Colon (tissue), 2 donors: ENCODE measurements at regions not wholly inside any gene's neighbourhood (a gene's known extent, or its start where the extent isn't known, plus 50 kb on each side); places are given as distances from the start of the nearest gene placed in this dataset.

Experiments
- FAIRE-seq: peaks from 2 replicates; lab custom pipeline; 2012; peaks lifted over from hg19 to GRCh38; lab: Jason Lieb, UNC
- donor health status: control.
- donor health status: control.

DNA sequence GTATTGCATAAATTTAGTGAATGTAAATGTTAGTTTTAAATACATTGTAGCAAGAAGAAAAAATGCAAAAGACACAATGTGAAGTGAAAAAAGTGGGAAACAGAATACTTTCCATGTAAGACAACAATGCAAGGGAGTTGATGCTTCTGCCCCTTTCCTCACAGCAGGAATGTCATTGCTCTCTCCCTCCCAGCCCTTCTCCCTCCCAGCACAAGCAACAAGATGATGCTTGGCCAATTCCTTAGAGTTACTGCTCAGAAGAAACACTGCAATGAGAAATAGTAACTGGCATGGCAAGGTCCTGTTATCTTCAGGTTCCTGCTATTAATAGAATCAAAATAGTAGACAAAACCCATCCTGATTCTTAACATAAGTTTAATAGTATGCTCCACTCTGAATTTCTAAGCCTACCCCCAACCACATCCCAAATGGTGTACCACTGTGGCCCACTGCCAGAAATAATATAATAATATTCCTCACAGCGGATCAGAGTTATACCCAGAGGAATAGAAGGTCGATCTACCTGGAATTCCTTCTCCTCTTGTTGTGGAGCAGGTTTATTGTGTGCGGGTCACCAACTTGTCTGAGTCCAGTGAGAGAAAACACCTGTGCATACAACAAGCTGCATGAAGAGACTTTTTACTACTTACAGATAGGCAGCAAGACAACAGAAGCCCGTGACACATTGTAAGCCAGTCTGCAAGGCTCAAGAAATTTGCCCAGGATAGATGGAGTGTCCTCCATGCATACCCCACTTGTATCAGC, 69.8 kb upstream of the SLC7A11 start:
- no peak for FAIRE-seq

DNA sequence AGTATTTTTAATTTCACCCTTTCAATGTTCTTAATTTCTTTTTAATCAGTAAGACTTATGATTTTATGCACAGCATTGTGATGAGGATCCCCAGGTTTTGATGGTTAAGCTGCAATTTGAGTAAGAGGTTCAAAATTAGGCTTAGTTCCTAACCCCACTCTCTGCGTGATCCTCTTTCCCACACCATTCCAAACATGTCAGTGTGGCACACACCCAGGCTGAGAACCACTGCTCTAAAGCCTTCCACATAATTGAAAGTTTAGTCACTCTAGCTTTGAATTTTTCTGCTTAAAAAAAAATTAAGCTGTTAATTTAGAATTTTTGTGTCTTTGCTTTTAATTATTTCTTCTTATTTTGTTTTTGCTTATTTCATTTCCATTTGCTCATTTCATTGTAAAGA, 68.8 kb upstream of the SLC7A11 start:
- no peak for FAIRE-seq

DNA sequence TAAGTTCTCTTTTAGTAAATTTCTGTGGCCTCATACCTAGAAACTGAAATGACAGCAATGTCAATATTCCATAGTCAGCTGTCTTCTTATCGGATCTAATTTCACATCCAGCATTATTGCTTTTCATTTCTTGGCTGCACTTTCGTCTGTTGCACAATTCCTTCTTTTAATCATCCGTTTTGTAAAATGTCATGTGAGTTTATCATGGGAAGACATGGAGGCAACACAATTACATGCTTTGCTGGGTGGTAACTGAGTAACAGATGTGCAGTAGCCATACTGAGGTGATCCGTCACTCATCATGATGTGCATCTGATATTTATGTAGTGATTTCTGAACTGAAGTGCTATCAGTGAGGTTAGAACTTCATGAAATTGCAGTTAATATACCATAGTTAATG, 68.3 kb upstream of the SLC7A11 start:
- no peak for FAIRE-seq

DNA sequence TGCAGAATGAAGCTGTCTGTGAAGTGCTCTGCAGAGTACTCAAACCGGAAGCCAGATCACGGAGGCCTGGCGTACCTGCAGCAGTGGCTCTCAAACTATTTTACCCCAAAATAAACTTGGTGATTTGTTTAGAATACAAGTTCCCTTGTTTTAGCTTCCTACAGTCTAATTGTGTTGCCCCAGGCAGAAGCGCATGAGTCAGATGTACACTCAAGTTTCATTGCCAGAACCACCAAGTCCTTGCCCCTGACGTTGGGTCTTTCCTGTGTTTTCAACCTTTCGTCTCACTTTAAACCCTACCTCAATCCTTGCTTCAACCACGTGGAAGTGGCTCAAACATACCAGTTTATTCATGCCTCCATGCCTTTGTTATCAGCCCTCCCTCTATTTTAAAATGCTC, 66.2 kb upstream of the SLC7A11 start:
- FAIRE-seq: no peak

DNA sequence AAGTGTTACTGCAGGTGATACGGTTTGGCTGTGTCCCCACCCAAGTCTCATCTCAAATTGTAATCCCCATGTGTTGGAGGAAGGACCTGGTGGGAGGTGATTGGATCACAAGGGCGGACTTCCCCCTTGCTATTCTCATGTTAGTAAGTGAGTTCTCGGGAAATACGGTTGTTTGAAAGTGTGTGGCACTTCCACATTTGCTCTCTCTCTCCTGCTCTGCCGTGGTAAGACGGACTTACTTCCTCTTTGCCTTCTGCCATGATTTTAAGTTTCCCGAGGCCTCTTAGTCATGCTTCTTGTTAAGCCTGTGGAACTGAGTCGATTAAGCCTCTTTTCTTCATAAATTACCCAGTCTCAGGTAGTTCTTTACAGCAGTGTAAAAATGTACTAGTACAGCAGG, 65.2 kb upstream of the SLC7A11 start:
- no peak for FAIRE-seq

DNA sequence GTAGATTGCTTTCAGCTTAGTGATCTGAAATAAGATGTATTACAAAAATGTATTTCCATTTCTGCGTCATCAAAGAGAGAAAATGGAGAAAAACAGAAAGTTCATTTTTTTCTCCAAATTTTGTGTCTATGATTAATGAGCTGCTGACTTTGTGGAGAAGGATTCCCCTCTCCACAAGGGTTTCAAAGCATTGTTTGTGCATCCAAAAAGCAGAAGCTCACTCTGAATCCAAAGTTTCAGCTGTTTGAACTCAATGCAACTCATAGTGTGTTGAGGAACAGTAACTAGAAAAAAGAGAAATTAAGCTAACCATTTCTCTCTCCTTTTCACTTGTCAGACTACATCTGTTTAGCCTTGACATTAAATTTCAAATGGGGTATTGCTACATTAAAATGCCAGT, 62.9 kb upstream of the SLC7A11 start:
- FAIRE-seq: no peak

DNA sequence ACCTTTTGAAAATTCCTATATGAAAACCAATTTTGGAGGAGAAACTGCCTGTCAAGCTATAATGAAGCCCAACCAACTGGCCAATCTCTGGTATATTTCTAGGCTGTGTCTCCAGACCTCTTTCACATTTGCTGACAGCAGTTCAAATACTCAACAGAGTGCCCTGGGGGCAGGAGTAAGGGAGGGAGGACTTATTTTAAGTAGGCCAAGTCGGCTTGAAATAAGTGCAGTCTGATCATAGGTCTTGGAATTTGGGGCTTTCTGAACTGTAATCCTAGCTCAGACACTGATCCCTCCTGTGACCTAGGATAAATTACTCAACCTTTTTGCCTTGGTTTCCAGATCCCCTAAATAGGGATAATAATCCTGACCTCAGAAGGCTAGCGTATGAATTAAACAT, 59.4 kb upstream of the SLC7A11 start:
- no peak for FAIRE-seq

DNA sequence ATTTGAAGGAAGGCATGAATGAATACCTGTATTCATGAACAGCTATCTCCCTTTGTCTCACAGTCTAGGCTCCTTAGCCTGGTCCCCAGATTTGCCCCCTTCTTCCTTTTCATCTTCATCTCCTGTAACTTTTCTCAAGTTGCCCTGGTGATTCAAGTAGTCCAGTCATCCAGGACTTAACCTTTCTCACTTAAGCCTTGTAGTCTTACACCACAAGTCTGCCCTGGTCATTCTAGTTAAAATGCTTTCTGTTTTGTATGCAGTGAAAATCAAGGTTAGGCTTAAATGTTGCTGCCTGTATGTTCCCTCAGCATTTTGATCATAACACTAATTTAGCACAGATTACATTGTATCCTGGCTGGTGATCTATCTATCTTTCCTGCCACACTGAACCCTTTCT, 58.5 kb upstream of the SLC7A11 start:
- no peak for FAIRE-seq

DNA sequence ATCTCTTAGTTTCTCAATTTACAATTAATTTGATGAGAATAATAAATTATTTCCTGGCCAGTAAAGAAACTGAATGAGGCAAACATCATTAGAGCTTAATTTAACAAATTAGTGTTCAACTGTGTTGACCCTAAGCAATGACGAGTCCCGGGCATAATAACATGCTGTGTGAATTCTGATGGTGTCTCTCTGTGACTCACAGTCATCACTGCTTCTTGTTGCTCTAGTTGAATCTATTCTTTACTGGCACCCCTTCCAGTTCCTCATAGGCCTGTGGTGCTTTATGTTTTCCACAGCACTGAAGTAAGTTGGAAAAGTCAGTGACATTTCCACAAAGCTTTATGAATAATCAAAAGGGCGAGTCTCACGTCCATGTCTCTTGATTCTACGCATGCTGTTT, 57.7 kb upstream of the SLC7A11 start:
- no peak for FAIRE-seq

DNA sequence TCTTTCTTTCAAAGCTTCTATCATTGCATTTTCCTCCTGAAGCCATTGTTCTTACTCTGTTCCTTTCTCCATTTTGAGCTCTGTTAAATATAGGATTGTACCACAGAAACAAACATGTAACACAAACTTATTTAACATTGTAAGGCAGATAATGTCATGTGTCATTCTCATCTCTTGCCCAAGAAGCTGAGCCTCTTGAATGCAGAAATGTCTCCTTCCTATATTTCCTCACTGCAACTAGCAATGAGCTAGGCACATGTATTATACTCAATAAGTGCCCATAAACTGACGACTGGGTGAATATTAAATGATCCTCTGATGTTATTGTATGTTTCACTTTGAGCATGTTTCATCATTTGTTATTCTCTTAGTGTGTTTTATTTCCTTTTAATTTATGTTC, 56.7 kb upstream of the SLC7A11 start:
- no peak for FAIRE-seq

DNA sequence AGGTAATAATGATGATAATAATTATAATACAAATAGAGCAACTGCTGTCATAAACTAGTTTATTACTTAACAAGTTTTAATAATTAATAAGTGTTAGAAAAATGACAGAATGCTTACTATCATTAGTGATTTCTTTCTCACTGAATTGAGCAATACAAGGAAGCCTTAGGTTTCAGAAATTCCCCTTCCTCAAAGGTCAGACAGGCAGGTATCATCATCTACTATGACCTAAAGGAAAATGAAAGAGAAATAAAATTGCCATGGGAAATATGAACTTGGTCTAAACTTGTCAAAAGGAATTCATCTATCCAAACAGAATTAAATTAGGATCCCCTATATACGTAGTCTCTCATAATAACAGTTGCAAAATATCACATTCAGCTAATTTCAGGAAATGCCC, 56.3 kb upstream of the SLC7A11 start:
- FAIRE-seq: no peak

DNA sequence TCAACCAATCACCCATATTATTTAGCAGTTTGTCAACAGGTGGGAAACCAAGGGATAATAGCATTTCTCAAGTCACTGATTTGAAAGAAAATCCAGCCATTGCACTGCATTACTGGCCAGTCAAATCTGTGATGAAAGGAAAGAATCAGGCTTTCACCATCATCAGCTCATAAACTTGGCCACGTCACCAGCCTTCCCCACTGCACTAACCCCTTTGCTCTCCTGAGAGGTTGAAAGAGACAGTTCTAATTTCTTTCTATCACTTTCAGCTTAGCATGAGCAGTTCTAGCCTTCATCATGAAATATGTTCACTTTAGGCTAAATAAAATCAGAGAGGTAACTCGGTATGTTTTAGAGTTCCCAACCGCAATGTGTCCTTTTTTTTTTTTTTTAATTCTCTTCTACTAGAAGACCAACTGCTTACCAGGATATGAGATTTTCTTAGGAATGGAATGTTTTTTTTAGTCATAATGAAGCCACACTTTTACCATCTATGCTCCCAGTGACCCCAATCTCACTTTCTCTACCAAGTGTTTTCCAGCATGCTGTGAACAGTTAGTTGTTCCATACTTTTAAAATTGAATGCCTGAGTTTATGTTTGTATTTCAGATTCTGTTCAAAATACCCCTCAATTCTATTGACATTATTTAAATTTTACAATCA, 55.7 kb upstream of the SLC7A11 start:
- no peak for FAIRE-seq

DNA sequence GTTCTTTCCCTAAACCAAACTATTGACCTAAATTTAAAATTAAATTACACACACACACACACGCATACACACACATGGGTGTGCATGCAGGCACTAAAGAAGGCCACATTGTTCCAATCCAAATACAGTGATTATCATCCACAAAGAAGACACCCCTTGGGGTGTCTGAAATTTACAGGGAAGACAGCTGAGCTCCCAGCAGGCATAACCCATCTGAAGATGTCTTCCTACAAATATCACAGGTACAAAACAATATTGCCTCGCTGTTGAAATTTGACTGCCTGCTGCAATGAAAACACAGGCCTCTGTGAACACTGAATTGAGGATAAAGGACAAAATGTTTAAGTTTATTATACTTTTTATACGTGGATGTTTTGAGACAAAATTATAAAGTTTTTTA, 50.2 kb upstream of the SLC7A11 start:
- FAIRE-seq: no peak
